NCI-H526 (cell line): ENCODE measurements at regions not wholly inside any gene's neighbourhood (a gene's known extent, or its start where the extent isn't known, plus 50 kb on each side); places are given as distances from the start of the nearest gene placed in this dataset.
A peak's percentile ranks its signal among the peaks of the same experiment; 100 is the strongest.

ENCODE experiments used
- DNase-seq, 2 experiments: peaks; one replicate each; lab custom pipeline; 2025; lab: John Stamatoyannopoulos, UW

- no peak for DNase-seq
These were observed 73.7 kb upstream of the MYCN start for GRCh38 chr2:15866563-15867193.

GRCh38 chr2:15867194-15868171, 72.9 kb upstream of the MYCN start:
- no peak for DNase-seq

GRCh38 chr2:15868186-15868585, 72.2 kb upstream of the MYCN start:
- no peak for DNase-seq

- DNase-seq = no peak
These were observed 71.6 kb upstream of the MYCN start for GRCh38 chr2:15868704-15869103.

- no peak for DNase-seq
These were observed 71.0 kb upstream of the MYCN start for GRCh38 chr2:15869396-15869795.

GRCh38 chr2:15869871-15870270, 70.5 kb upstream of the MYCN start:
- DNase-seq = no peak

GRCh38 chr2:15870565-15870964, 69.8 kb upstream of the MYCN start:
- DNase-seq = peak in 1 of 2 experiments; percentile 93

- DNase-seq = no peak
These were observed 69.0 kb upstream of the MYCN start for GRCh38 chr2:15871239-15871783.

GRCh38 chr2:15872854-15873253, 67.5 kb upstream of the MYCN start:
- DNase-seq = peak; percentile 96 to 99

GRCh38 chr2:15874321-15874720, 66.0 kb upstream of the MYCN start:
- DNase-seq = peak; percentile 96

GRCh38 chr2:15874854-15875804, 65.2 kb upstream of the MYCN start:
- DNase-seq = no peak

GRCh38 chr2:15875969-15876705, 64.2 kb upstream of the MYCN start:
- DNase-seq = no peak

- DNase-seq = no peak
These were observed 59.9 kb upstream of the MYCN start for GRCh38 chr2:15880226-15881119.

GRCh38 chr2:15881120-15881433, 59.3 kb upstream of the MYCN start:
- DNase-seq = no peak

GRCh38 chr2:15881676-15882075, 58.7 kb upstream of the MYCN start:
- no peak for DNase-seq

GRCh38 chr2:15882761-15883497, 57.4 kb upstream of the MYCN start:
- no peak for DNase-seq

- no peak for DNase-seq
These were observed 56.7 kb upstream of the MYCN start for GRCh38 chr2:15883684-15884083.

- no peak for DNase-seq
These were observed 55.6 kb upstream of the MYCN start for GRCh38 chr2:15884790-15885189.

GRCh38 chr2:15886231-15886630, 54.1 kb upstream of the MYCN start:
- no peak for DNase-seq
